K562 (cell line): ENCODE measurements at regions not wholly inside any gene's neighbourhood (a gene's known extent, or its start where the extent isn't known, plus 50 kb on each side); places are given as distances from the start of the nearest gene placed in this dataset.

Source experiments
- CEBPG ChIP-seq, 3 experiments: fragments of 200-800 bp in 1 of 3; sonication (Bioruptor generic) in 1 of 3; sonication (generic) in 1 of 3; formaldehyde crosslinking in 1 of 3; IDR thresholded peaks in 2 of 3; conservative IDR thresholded peaks in 1 of 3; 2 replicates each; pipeline versions ENCODE4 v1.6.1 to v1.8.0; 2016 to 2022; ENCODE audit warnings: missing compliant biosample characterization in 2 of 3, missing genetic modification characterization in 2 of 3, mild to moderate bottlenecking in 1 of 3, missing genetic modification reagents in 1 of 3
- GTF2E2 ChIP-seq: fragments of 200-800 bp; sonication (Bioruptor generic); IDR thresholded peaks from 2 replicates; pipeline ENCODE4 v1.6.1; 2016; ENCODE audit warnings: missing genetic modification characterization, missing compliant biosample characterization
- KLF1 ChIP-seq: fragments of 450-650 bp; IDR thresholded peaks from 2 replicates; pipeline ENCODE4 v1.6.1; 2016; ENCODE audit warnings: missing genetic modification characterization, missing compliant biosample characterization
- PBX2 ChIP-seq, 2 experiments: IDR thresholded peaks in 1 of 2; conservative IDR thresholded peaks in 1 of 2; 2 replicates each; pipeline ENCODE4 v1.6.1; 2016; ENCODE audit warnings: low read depth in 2 of 2, mild to moderate bottlenecking in 1 of 2, missing compliant biosample characterization in 1 of 2, missing genetic modification characterization in 1 of 2, moderate library complexity in 1 of 2
- POLR2B ChIP-seq: fragments of 450-650 bp; IDR thresholded peaks from 2 replicates; pipeline ENCODE4 v1.6.1; 2018; ENCODE audit warnings: low read depth; ENCODE audit not compliant: partially characterized antibody
- PRDM10 ChIP-seq: fragments of 450-650 bp; IDR thresholded peaks from 2 replicates; pipeline ENCODE4 v1.6.1; 2018; ENCODE audit not compliant: partially characterized antibody
- STAG1 ChIP-seq: sonication (generic); formaldehyde crosslinking; IDR thresholded peaks from 2 replicates; pipeline ENCODE4 v1.5.0; 2020; ENCODE audit warnings: missing genetic modification reagents, borderline replicate concordance
- STAT5B ChIP-seq: fragments of 250-450 bp; sonication (Bioruptor Pico); IDR thresholded peaks from 2 replicates; pipeline ENCODE4 v1.8.0; 2021; ENCODE audit warnings: mild to moderate bottlenecking, inconsistent platforms
- TAF7 ChIP-seq: fragments of 450-650 bp; IDR thresholded peaks from 2 replicates; pipeline ENCODE4 v1.6.1; 2016; ENCODE audit warnings: missing genetic modification characterization, missing compliant biosample characterization
- TRIM28 ChIP-seq: fragments of 450-650 bp; IDR thresholded peaks from 2 replicates; pipeline ENCODE4 v1.6.1; 2017
- ZFX ChIP-seq: sonication (generic); formaldehyde crosslinking; IDR thresholded peaks from 2 replicates; pipeline ENCODE4 v1.8.0; 2022; ENCODE audit warnings: mild to moderate bottlenecking, missing genetic modification reagents, moderate library complexity
- ZNF184 ChIP-seq: sonication (generic); formaldehyde crosslinking; IDR thresholded peaks from 2 replicates; pipeline ENCODE4 v1.5.0; 2020; ENCODE audit warnings: missing genetic modification reagents
- TF ChIP-seq, protein P1 (sequence below): sonication (generic); formaldehyde crosslinking; IDR thresholded peaks from 2 replicates; pipeline ENCODE4 v1.8.0; 2022; ENCODE audit warnings: missing genetic modification reagents, mild to moderate bottlenecking, borderline replicate concordance
- TF ChIP-seq, protein P2 (sequence below): sonication (generic); formaldehyde crosslinking; IDR thresholded peaks from 2 replicates; pipeline ENCODE4 v1.8.1; 2022; ENCODE audit warnings: missing genetic modification reagents
- TF ChIP-seq, protein P3 (sequence below): fragments of 450-650 bp; IDR thresholded peaks from 2 replicates; pipeline ENCODE4 v1.6.1; 2016; ENCODE audit warnings: mild to moderate bottlenecking

- TF ChIP-seq PRDM10, result peak; percentile 65
- TF ChIP-seq KLF1 (tag), result no peak
- no peak for TF ChIP-seq ZNF184 (CRISPR knock-in tag)
- TF ChIP-seq, protein P1, sequence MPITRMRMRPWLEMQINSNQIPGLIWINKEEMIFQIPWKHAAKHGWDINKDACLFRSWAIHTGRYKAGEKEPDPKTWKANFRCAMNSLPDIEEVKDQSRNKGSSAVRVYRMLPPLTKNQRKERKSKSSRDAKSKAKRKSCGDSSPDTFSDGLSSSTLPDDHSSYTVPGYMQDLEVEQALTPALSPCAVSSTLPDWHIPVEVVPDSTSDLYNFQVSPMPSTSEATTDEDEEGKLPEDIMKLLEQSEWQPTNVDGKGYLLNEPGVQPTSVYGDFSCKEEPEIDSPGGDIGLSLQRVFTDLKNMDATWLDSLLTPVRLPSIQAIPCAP (CRISPR knock-in tag), result no peak
- no peak for TF ChIP-seq STAT5B (CRISPR knock-in tag)
- no peak for TF ChIP-seq PBX2 (CRISPR knock-in tag; IDR thresholded peaks at IDR 0.05; ENCODE audit: low read depth)
- TF ChIP-seq PBX2 (tag; conservative IDR thresholded peaks at IDR 0.05; ENCODE audit: low read depth), result no peak
- no peak for TF ChIP-seq POLR2B
- TF ChIP-seq, protein P2, sequence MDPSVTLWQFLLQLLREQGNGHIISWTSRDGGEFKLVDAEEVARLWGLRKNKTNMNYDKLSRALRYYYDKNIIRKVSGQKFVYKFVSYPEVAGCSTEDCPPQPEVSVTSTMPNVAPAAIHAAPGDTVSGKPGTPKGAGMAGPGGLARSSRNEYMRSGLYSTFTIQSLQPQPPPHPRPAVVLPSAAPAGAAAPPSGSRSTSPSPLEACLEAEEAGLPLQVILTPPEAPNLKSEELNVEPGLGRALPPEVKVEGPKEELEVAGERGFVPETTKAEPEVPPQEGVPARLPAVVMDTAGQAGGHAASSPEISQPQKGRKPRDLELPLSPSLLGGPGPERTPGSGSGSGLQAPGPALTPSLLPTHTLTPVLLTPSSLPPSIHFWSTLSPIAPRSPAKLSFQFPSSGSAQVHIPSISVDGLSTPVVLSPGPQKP (CRISPR knock-in tag), result no peak
- peak; percentile 76 for TF ChIP-seq CEBPG (CRISPR knock-in tag; IDR thresholded peaks at IDR 0.05)
- peak; percentile 90 to 92 for TF ChIP-seq CEBPG (tag; conservative IDR thresholded peaks at IDR 0.05 in 1 of 2, IDR thresholded peaks at IDR 0.05 in 1 of 2)
- no peak for TF ChIP-seq TRIM28
- TF ChIP-seq, protein P3, sequence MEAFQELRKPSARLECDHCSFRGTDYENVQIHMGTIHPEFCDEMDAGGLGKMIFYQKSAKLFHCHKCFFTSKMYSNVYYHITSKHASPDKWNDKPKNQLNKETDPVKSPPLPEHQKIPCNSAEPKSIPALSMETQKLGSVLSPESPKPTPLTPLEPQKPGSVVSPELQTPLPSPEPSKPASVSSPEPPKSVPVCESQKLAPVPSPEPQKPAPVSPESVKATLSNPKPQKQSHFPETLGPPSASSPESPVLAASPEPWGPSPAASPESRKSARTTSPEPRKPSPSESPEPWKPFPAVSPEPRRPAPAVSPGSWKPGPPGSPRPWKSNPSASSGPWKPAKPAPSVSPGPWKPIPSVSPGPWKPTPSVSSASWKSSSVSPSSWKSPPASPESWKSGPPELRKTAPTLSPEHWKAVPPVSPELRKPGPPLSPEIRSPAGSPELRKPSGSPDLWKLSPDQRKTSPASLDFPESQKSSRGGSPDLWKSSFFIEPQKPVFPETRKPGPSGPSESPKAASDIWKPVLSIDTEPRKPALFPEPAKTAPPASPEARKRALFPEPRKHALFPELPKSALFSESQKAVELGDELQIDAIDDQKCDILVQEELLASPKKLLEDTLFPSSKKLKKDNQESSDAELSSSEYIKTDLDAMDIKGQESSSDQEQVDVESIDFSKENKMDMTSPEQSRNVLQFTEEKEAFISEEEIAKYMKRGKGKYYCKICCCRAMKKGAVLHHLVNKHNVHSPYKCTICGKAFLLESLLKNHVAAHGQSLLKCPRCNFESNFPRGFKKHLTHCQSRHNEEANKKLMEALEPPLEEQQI, result no peak
- no peak for TF ChIP-seq ZFX (CRISPR knock-in tag)
- TF ChIP-seq TAF7 (tag), result no peak
- TF ChIP-seq GTF2E2, result no peak
- TF ChIP-seq STAG1 (CRISPR knock-in tag), result no peak
Measured at GRCh38 chr12:116434155-116435011, 124.8 kb upstream of the MAP1LC3B2 start (continued).
